Gastroesophageal sphincter (tissue), 4 donors: ENCODE measurements at regions not wholly inside any gene's neighbourhood (a gene's known extent, or its start where the extent isn't known, plus 50 kb on each side); places are given as distances from the start of the nearest gene placed in this dataset.

Experiments used
- ATAC-seq: fragments of 150-250 bp; one replicate; pipeline ENCODE4 v1.9.1; 2016; ENCODE audit warnings: mild to moderate bottlenecking, moderate library complexity
- H3K27ac ChIP-seq, 4 donors: fragments of 200-600 bp; sonication (generic) in 3 of 4; 1 replicate in 3 of 4; 2 replicates in 1 of 4; pipeline ENCODE4 v1.5.1; 2016 to 2019
- H3K27me3 ChIP-seq: fragments of 200-600 bp; sonication (generic); one replicate; pipeline ENCODE4 v1.5.1; 2019
- H3K36me3 ChIP-seq, 2 donors: fragments of 200-600 bp; sonication (generic); one replicate each; pipeline ENCODE4 v1.5.1; 2019; ENCODE audit warnings: control low read depth in 1 of 2
- H3K4me1 ChIP-seq, 3 donors: fragments of 200-600 bp; sonication (generic); 1 replicate in 2 of 3; 2 replicates in 1 of 3; pipeline ENCODE4 v1.5.1; 2016 to 2019; ENCODE audit warnings: control low read depth in 2 of 3
- H3K4me3 ChIP-seq, 2 donors: fragments of 200-600 bp; sonication (generic); one replicate each; pipeline ENCODE4 v1.5.1; 2019; ENCODE audit warnings: mild to moderate bottlenecking in 1 of 2, moderate library complexity in 1 of 2
- H3K9me3 ChIP-seq, 3 donors: fragments of 200-600 bp; sonication (generic); one replicate each; pipeline ENCODE4 v1.5.1; 2017 to 2019; ENCODE audit warnings: control low read depth in 2 of 3
- EP300 ChIP-seq: sonication (generic); formaldehyde crosslinking; IDR thresholded peaks from one replicate; pipeline ENCODE4 v1.6.1; 2017; ENCODE audit warnings: antibody characterized with exemption, mild to moderate bottlenecking
- POLR2A ChIP-seq, 2 donors: fragments of 450-650 bp; IDR thresholded peaks; one replicate each; pipeline ENCODE4 v1.6.1; 2017; ENCODE audit warnings: antibody characterized with exemption in 2 of 2, mild to moderate bottlenecking in 2 of 2, moderate library complexity in 1 of 2
- POLR2AphosphoS5 ChIP-seq: sonication (generic); formaldehyde crosslinking; IDR thresholded peaks from one replicate; pipeline ENCODE4 v1.6.1; 2017; ENCODE audit warnings: antibody characterized with exemption
- WGBS, 2 donors: methylation state at CpG; one replicate each; pipeline ENCODE4 v1.1.5; 2018; ENCODE audit warnings: low coverage in 1 of 2; 5-methylcytosine and 5-hydroxymethylcytosine counted together
- TF ChIP-seq, protein P1 (sequence below), 4 experiments: fragments of 200-600 bp in 2 of 4; fragments of 450-650 bp in 2 of 4; sonication (generic) in 1 of 4; IDR thresholded peaks; one replicate each; pipeline ENCODE4 v1.5.1; 2017 to 2019; ENCODE audit warnings: antibody characterized with exemption in 4 of 4, mild to moderate bottlenecking in 2 of 4, moderate library complexity in 2 of 4

DNA sequence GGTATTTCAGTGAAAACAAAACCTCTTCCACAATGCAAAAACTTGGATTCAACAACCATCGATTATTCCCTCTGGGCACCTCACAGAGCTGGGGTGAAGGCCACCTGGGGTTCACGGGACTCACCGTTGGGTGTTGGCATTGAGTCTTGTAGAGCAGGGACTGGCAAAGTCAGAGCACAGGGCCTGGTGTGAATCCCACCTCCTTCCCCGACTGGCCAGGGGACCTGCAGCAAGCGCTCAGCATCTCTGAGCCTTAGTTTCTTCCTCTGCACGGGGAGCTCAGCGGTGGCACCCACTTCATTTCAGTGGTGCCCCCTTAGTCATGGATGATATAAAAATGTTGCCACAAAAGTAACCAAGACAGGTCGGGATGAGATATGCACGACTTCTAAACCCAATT lies 100.4 kb downstream of the METRNL start:
- Histone ChIP-seq H3K9me3 (no peaks in the 10 kb centered on the region), H3K27ac (no peak overlapping the region)

DNA sequence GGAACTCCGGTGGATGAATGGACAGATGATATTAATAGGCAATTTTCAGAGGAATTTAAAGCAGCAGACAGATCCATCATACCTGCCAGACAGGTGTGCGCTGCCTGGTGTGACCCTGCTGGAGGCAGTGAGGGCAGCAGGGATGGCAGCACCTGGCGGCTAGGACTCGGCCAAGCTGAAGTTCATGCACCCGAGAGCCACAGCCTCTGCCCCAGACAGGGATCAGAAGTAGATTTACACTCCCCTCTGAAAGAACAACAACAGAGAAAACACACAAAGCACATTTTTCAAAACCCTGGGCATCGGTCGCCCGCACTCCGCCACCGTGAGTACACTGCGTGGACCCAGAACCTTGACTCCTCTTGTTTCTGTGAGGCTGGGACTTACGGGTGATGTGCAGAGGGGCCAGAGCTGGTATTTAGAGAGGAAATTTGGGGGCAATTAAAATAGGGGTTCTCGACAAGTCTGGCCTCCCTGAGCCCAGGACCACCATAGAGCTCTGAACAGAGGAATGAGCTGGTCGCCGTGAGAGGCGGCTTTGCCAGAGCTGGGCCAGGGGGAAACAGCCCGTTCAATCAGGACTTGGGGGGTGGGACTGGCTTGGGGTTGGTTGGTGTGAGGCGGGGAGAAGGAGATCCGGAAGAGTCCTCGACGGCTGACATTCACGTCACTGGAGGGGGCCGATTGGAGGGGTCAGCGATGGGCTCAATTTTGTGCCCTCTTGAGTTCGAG lies 101.0 kb downstream of the METRNL start:
- WGBS, 2 donors, result 96% methylated on average over 5 to 14 of the region's 25 CpGs
- peaks cover 0 to 8% (median 0%) of the 10 kb centered on the region in 3 donors for H3K4me1 ChIP-seq
- TF ChIP-seq EP300, result no peak
- no peak for TF ChIP-seq POLR2AphosphoS5
- no peak for TF ChIP-seq POLR2A (IDR thresholded peaks at IDR 0.05)
- TF ChIP-seq, protein P1, sequence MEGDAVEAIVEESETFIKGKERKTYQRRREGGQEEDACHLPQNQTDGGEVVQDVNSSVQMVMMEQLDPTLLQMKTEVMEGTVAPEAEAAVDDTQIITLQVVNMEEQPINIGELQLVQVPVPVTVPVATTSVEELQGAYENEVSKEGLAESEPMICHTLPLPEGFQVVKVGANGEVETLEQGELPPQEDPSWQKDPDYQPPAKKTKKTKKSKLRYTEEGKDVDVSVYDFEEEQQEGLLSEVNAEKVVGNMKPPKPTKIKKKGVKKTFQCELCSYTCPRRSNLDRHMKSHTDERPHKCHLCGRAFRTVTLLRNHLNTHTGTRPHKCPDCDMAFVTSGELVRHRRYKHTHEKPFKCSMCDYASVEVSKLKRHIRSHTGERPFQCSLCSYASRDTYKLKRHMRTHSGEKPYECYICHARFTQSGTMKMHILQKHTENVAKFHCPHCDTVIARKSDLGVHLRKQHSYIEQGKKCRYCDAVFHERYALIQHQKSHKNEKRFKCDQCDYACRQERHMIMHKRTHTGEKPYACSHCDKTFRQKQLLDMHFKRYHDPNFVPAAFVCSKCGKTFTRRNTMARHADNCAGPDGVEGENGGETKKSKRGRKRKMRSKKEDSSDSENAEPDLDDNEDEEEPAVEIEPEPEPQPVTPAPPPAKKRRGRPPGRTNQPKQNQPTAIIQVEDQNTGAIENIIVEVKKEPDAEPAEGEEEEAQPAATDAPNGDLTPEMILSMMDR (IDR thresholded peaks at IDR 0.05), result no peak
- ATAC-seq, result no peak
- H3K4me3 ChIP-seq, result no peak overlapping the region
- no peaks in the 10 kb centered on the region for H3K9me3 ChIP-seq
- H3K36me3 ChIP-seq, result no peaks in the 10 kb centered on the region
- H3K27ac ChIP-seq, result no peak overlapping the region
- no peaks in the 10 kb centered on the region for H3K27me3 ChIP-seq

More for the DNA sequence above, 100.4 kb downstream of the METRNL start:
- no peaks in the 10 kb centered on the region for H3K27me3 ChIP-seq
- ATAC-seq, result no peak
- no peak overlapping the region for H3K4me3 ChIP-seq
- 75 to 100% methylated on average over 1 to 2 of the region's 9 CpGs for WGBS, 2 donors
- H3K4me1 ChIP-seq, result peaks cover 0 to 8% (median 0%) of the 10 kb centered on the region in 3 donors
- TF ChIP-seq POLR2AphosphoS5 (no peak), POLR2A (IDR thresholded peaks at IDR 0.05) (no peak), EP300 (no peak)
- TF ChIP-seq, protein P1 (IDR thresholded peaks at IDR 0.05), result no peak
- H3K36me3 ChIP-seq, result no peaks in the 10 kb centered on the region

DNA sequence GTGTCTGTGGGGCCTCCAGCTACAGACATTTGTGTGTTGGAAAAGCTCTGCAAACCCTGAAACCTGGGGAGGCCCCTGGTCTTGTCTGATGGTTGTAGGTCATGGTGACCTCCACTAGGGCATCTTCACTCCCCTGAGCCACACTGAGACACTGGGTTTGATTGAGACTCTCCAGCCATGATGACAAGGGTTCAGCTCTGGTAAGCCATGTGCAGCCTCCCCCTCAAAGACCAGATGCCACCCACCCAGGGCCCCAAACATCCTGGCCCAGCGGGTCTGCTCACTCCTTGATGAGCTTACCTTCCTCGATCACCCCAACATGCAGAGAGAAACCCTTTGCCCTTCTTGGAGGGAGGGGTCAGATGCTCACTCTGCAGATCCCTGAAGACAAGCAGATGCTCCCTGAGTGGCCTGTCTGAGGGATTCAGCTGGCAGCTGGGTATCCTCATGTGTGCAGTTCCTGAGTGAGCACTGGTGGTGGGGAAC lies 101.6 kb downstream of the METRNL start:
- WGBS, 2 donors, result no CpG with 5 or more reads among the region's 2 CpGs
- ATAC-seq, result no peak
- TF ChIP-seq EP300 (no peak), POLR2A (IDR thresholded peaks at IDR 0.05) (no peak), POLR2AphosphoS5 (no peak)
- TF ChIP-seq, protein P1 (IDR thresholded peaks at IDR 0.05), result no peak
- peaks cover 0 to 9% (median 0%) of the 10 kb centered on the region in 3 donors for H3K4me1 ChIP-seq
- no peaks in the 10 kb centered on the region for H3K9me3 ChIP-seq
- H3K4me3 ChIP-seq, result no peak overlapping the region
- no peaks in the 10 kb centered on the region for H3K27me3 ChIP-seq
- no peaks in the 10 kb centered on the region for H3K36me3 ChIP-seq
- H3K27ac ChIP-seq, result no peak overlapping the region

DNA sequence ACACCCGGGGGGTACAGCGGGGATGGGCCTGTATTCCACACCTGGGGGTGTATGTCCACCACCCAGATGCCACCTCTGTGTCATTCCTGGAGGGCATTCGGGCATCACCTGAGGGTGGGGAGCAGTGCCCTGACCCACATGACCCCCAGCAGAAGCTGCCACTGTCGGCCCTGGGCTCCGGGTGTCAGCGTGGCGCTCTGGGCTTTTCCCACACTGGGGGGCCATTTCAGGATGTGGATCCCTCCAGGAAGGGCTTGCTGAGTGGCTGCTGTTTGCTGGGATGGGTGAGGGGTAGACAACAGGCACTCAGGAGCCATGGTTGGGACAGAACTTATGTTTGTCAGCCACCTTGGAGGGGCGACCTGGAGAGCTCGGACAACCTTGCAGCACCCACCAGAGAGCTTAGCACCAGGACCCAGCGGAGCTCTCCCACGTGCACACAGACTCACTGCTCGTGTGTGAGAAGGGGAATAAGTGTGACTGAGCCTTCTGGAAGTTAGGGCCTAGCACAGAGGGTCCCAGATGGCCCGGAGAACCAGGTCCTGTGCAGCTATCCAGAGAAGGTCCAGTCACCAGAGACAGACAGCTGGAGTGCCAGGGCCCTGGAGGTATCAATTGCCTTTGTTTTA lies 102.7 kb downstream of the METRNL start:
- peak overlapping the region in 2 of 4 donors; percentile 7 to 24 for H3K27ac ChIP-seq
- no CpG with 5 or more reads among the region's 13 CpGs for WGBS, 2 donors

More for the DNA sequence above, 102.7 kb downstream of the METRNL start:
- Histone ChIP-seq H3K4me3 (no peak overlapping the region), H3K9me3 (no peaks in the 10 kb centered on the region), H3K27me3 (no peaks in the 10 kb centered on the region), H3K36me3 (no peaks in the 10 kb centered on the region), H3K4me1 (peaks cover 0 to 12% (median 0%) of the 10 kb centered on the region in 3 donors)
- no peak for ATAC-seq
- no peak for TF ChIP-seq POLR2AphosphoS5
- no peak for TF ChIP-seq EP300
- TF ChIP-seq, protein P1 (IDR thresholded peaks at IDR 0.05), result no peak
- TF ChIP-seq POLR2A (IDR thresholded peaks at IDR 0.05), result no peak
